ENCODE measurements at regions not wholly inside any gene's neighbourhood (a gene's known extent, or its start where the extent isn't known, plus 50 kb on each side); places are given as distances from the start of the nearest gene placed in this dataset.

- H2AFZ ChIP-seq (ENCODE audit: low read depth, low read length, poor library complexity, severe bottlenecking): no peak overlapping the region
- ChIA-PET RAD21 (ENCODE audit: low non-redundant PET in 1 of 2, low total read pairs in 2 of 2, uncharacterized antibody in 2 of 2, unreplicated experiment in 2 of 2) (no interaction called here), POLR2A (no interaction called here), CTCF (no interaction called here)
- no TSS peak for BruUV-seq (replicated peaks)
- TF ChIP-seq ATF3 (IDR thresholded peaks at IDR 0.05) (no peak), EZH2phosphoT487 (IDR thresholded peaks at IDR 0.05; ENCODE audit: borderline replicate concordance) (no peak), CBX3 (IDR thresholded peaks at IDR 0.05; ENCODE audit: low read depth) (no peak), EGR1 (IDR thresholded peaks at IDR 0.05; ENCODE audit: low read depth) (no peak), ZNF274 (IDR thresholded peaks at IDR 0.05; ENCODE audit: low read depth, low read length) (no peak), MAX (IDR thresholded peaks at IDR 0.05) (no peak), JUND (IDR thresholded peaks at IDR 0.05) (no peak), YY1 (IDR thresholded peaks at IDR 0.05; ENCODE audit: extremely low read depth, insufficient replicate concordance, low read depth, low read length) (no peak), ZBTB33 (IDR thresholded peaks at IDR 0.05; ENCODE audit: extremely low read depth, insufficient replicate concordance, low read length) (no peak), TCF7L2 (IDR thresholded peaks at IDR 0.05; ENCODE audit: borderline replicate concordance, extremely low read depth, insufficient read depth, insufficient read length) (no peak), SP1 (IDR thresholded peaks at IDR 0.05; ENCODE audit: low read depth) (no peak), FOSL1 (IDR thresholded peaks at IDR 0.05; ENCODE audit: low read depth) (no peak), RAD21 (IDR thresholded peaks at IDR 0.05; ENCODE audit: low read depth) (no peak), SIN3A (IDR thresholded peaks at IDR 0.05; ENCODE audit: low read depth) (no peak), POLR2A (IDR thresholded peaks at IDR 0.05; ENCODE audit: borderline replicate concordance, extremely low read depth, insufficient read depth, insufficient read length) (no peak), CEBPB (IDR thresholded peaks at IDR 0.05; ENCODE audit: low read depth) (no peak), ZFX (IDR thresholded peaks at IDR 0.05) (no peak), EZH2 (IDR thresholded peaks at IDR 0.05) (no peak), SRF (IDR thresholded peaks at IDR 0.05; ENCODE audit: low read depth) (no peak), ELF1 (IDR thresholded peaks at IDR 0.05; ENCODE audit: borderline replicate concordance, low read depth) (no peak)
- no peak overlapping the region for H3K9ac ChIP-seq (ENCODE audit: low read length)
- no peaks in the 10 kb centered on the region for H3K9me2 ChIP-seq (ENCODE audit: insufficient read depth)
- no peak for ATAC-seq
- H3K9me3 ChIP-seq (ENCODE audit: control insufficient read depth in 1 of 2, insufficient read depth in 1 of 2, low read depth in 1 of 2, low read length in 2 of 2): no peaks in the 10 kb centered on the region
- H3K36me3 ChIP-seq (ENCODE audit: control insufficient read depth in 1 of 2, insufficient read depth in 2 of 2, low read length in 2 of 2): no peaks in the 10 kb centered on the region
- intact Hi-C loops (cut with micrococcal nuclease): no loop called here
- no peaks in the 10 kb centered on the region for H3K79me2 ChIP-seq (ENCODE audit: insufficient read depth, low read length)
- H3K4me1 ChIP-seq (ENCODE audit: control insufficient read depth in 1 of 2, insufficient read depth in 2 of 2, low read length in 2 of 2): no peaks in the 10 kb centered on the region
- no peaks in the 10 kb centered on the region for H4K20me1 ChIP-seq (ENCODE audit: insufficient read depth)
- no peak for DNase-seq (ENCODE audit: low read depth, low spot score)
- H3K27ac ChIP-seq (ENCODE audit: low read depth, low read length): no peak overlapping the region
- no peak overlapping the region for H3K4me2 ChIP-seq (ENCODE audit: low read length)
- H3K27me3 ChIP-seq (ENCODE audit: insufficient read depth, low read length): 0 out of 2 replicates have a peak, but pooled peaks cover 4% of the 10 kb centered on the region
- no peak overlapping the region for H3K4me3 ChIP-seq (replicated peaks in 1 of 2; ENCODE audit: low read depth in 1 of 2, low read length in 2 of 2)
Observed at GRCh38 chr10:44125879-44126278, 259.0 kb downstream of the CXCL12 start.

Measured in HCT116 (cell line).